Hepatocyte (in vitro differentiated cells): ENCODE measurements at regions not wholly inside any gene's neighbourhood (a gene's known extent, or its start where the extent isn't known, plus 50 kb on each side); places are given as distances from the start of the nearest gene placed in this dataset.
"Not testable (repeated sequence)": the region's sequence is repeated elsewhere in the genome, so short reads cannot be mapped to it uniquely, and the experiment has no call there.

Experiments used
- EZH2 ChIP-seq: fragments of 200-600 bp; sonication (generic); IDR thresholded peaks from 2 replicates; pipeline ENCODE4 v1.6.1; 2016; ENCODE audit warnings: antibody characterized with exemption, mild to moderate bottlenecking, borderline replicate concordance
- EZH2phosphoT487 ChIP-seq: fragments of 200-600 bp; sonication (generic); IDR thresholded peaks from one replicate; pipeline ENCODE4 v1.6.1; 2018; ENCODE audit warnings: antibody characterized with exemption, mild to moderate bottlenecking, low read depth, moderate library complexity; ENCODE audit not compliant: unreplicated experiment, severe bottlenecking
- TF ChIP-seq, protein P1 (sequence below): fragments of 200-600 bp; sonication (generic); IDR thresholded peaks from 2 replicates; pipeline ENCODE4 v1.5.1; 2016; ENCODE audit warnings: antibody characterized with exemption, mild to moderate bottlenecking; ENCODE audit not compliant: poor library complexity

DNA sequence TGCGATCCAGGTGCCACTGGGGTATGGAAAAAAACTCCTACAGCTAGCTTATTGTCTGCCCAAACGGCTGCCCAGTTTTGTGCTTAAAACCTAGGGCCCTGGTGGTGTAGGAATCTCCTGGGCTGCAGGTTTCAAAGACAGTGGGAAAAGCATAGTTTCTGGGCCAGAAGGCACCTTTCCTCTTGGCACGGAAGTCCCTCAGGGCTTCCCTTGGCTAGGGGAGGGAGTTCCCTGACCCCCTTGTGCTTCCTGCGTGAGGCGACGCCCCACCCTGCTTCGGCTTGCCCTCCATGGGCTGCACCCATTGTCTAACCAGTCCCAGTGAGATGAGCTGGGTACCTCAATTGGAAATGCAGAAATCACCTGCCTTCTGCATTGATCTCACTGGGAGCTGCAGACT, 135.0 kb downstream of the CXCL12 start:
- TF ChIP-seq, protein P1, sequence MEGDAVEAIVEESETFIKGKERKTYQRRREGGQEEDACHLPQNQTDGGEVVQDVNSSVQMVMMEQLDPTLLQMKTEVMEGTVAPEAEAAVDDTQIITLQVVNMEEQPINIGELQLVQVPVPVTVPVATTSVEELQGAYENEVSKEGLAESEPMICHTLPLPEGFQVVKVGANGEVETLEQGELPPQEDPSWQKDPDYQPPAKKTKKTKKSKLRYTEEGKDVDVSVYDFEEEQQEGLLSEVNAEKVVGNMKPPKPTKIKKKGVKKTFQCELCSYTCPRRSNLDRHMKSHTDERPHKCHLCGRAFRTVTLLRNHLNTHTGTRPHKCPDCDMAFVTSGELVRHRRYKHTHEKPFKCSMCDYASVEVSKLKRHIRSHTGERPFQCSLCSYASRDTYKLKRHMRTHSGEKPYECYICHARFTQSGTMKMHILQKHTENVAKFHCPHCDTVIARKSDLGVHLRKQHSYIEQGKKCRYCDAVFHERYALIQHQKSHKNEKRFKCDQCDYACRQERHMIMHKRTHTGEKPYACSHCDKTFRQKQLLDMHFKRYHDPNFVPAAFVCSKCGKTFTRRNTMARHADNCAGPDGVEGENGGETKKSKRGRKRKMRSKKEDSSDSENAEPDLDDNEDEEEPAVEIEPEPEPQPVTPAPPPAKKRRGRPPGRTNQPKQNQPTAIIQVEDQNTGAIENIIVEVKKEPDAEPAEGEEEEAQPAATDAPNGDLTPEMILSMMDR, result not testable (repeated sequence)
- TF ChIP-seq EZH2, EZH2phosphoT487: not testable (repeated sequence)
